Hindlimb muscle (tissue), 1 donor: ENCODE measurements at regions not wholly inside any gene's neighbourhood (a gene's known extent, or its start where the extent isn't known, plus 50 kb on each side); places are given as distances from the start of the nearest gene placed in this dataset.

Source experiments
- DNase-seq: peaks from one replicate; pipeline ENCODE4 v3.0.0-alpha.2; 2013

DNA sequence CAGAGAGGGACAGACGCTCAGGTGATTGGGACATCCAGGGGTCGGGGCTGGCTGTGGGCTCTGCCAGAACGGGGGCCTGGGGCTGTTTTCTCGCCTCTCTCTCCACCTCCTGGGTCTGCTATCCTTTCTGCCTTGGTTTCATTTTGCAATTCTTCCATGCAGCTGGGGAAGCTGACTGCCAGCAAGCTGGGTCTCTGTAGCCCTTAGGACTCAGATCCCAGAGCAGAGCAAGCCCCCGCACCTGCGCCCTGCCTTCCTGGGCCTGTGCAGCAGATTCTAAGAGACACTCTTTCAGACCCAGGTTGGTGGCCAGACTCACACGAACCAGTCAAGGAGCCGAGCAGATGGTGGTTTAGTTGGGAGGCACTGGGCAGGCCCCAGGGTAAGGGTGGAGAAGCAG is 59.1 kb upstream of the GRPEL1 start:
- DNase-seq, result no peak

DNA sequence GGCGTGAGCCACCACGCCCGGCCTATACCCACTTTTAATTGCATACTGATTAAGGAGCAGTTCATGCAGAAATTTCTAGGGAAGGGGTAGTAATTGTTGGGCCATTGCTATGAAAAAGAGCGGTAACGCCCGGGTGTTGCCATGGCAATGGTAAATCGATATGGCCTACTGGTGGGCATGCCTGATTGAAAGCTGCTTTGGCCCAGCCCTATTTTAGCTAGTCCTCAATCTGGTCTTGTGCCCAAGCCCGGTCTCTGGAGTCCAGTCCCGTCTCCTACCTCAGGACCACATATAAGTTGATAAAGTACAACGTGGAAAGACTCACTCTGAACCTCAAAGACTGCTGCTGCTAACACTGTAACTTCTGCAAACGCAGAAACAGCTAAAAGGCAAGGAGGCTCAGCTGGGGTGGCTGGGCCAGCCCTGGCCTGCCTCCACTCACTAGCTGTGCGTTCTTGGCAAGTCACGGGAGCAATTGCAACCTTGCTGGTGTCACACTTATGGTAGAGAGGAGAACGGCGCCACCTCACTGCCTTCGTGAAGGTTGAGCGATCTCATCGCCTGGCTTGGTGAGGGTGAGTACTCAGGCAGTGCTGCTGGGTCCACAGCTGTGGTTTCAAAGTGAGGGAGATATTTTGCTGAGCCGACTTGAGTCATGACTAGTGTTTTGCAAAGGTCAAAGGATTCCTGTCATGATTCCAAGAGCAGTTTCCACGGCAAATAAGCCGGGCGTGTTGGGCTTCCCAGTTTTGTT is 57.0 kb upstream of the GRPEL1 start:
- no peak for DNase-seq

DNA sequence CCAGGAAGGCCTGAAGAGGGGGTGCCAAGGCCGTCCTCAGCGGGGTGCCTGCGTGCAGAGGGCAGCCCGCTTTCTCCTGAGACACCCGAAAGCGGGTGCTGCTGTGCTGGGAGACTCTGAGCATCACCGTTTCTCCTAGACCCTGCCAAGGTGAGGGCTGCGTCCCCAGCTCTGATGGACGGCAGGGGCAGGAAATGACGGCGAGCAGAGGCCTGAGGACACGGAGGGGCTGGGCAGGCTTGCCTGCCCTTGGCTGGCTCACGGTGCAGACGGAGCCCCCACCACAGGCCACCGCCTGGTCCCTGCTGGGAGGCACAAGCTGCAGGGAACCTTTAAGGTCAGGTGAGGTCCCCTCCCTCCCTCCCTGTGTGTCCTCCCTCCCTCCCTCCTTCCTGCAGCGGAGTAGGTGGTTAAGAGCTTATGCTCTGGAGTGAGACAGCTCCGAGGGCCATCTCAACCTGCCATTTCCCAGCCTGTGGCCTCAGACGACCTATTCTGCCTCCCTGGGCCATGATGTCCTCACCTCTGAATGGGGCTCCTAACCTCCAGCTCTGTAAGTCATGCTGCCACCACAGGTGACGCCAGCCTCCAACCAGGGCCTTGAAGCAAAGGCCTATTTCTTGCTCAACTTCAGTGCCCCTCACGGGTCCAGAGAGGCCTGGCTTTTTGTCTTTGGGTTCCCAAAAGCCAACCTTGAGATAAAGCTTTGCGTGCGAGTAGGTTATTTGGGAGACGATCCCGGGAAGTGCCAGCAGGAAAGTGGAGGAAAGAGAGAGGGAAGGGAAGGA is 54.2 kb upstream of the GRPEL1 start:
- no peak for DNase-seq

DNA sequence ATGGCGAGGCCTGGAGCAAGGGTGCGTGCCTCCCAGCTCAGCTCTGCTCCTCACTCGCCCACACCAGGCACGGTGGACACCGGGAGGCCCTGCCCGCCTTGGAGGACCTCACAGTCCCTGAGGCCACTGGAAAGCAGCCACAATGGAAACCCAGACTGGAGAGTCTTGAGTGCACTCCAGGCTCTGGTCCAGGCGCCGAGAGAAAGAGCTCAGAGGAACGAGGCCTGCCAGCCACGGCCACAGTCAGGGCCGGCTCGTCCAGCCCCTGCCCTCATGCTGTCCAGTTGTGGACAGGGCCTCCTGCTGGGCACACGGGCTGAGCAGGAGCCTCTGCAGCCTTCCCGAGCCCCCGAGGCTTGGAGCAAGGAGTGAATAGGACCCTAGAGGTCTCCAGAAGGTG is 53.3 kb upstream of the GRPEL1 start:
- no peak for DNase-seq

DNA sequence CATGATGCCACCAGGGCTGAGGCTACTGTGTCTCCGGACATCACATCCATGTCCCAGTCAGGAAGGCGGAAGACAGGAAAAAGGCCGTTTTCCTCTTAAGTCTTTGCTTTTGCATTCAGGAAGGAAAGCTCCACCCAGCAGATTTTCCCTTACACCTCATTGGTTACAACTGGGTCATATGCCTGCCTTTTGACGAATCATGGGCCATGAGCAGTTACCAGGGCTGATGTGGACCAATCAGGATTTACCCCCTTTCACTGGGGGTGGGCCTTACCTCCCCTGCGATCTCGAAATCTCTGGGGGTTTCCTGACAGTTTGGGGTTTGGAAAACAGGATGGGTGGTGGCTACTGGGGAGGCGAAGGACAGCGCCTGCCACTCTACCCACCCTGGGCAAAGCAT is 52.5 kb upstream of the GRPEL1 start:
- DNase-seq, result no peak

DNA sequence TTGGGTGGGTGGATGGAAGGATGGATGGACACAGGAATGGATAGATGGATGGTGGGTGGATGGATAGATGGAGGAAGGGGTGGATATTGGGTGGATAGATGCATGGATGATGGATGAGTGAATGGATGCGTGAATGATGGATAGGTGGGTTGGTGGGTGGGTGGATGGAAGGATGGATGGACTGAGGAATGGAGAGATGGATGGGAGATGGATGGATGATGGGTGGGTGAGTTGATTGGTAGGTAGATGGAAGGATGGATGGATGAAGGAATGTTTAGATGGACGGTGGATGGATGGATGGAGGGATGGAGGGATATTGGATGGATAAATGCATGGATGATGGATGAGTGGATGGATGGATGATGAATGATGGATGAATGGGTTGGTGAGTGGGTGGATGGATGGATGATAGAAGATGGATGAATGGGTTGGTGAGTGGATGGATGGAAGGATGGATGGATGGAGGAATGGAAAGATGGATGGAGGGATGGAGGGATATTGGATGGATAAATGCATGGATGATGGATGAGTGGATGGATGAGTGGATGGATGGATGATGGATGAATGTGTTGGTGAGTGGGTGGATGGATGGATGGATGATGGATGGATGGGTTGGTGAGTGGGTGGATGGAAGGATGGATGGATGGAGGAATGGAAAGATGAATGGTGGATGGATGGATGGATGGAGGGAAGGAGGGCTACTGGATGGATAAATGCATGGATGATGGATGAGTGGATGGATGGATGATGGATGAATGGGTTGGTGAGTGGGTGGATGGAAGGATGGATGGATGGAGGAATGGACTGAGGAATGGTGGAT is 50.4 kb upstream of the GRPEL1 start:
- no peak for DNase-seq
